MM.1S (cell line): ENCODE measurements at regions not wholly inside any gene's neighbourhood (a gene's known extent, or its start where the extent isn't known, plus 50 kb on each side); places are given as distances from the start of the nearest gene placed in this dataset.

Experiments used
- DNase-seq: peaks from one replicate; pipeline ENCODE4 v3.0.0-alpha.2; 2015
- H2AFZ ChIP-seq: fragments of 300-600 bp; sonication (generic); 2 replicates; pipeline ENCODE4 v1.6.0; 2016; ENCODE audit warnings: antibody characterized with exemption, low read length
- H3F3A ChIP-seq: fragments of 300-600 bp; sonication (generic); 2 replicates; pipeline ENCODE4 v1.6.1; 2016; ENCODE audit warnings: mild to moderate bottlenecking, antibody characterized with exemption, low read length, moderate library complexity, mixed read lengths; ENCODE audit not compliant: insufficient read depth
- H3K27ac ChIP-seq: fragments of 300-600 bp; sonication (generic); 2 replicates; pipeline ENCODE4 v1.5.1; 2016; ENCODE audit warnings: mild to moderate bottlenecking, low read length
- H3K27me3 ChIP-seq: fragments of 300-600 bp; sonication (generic); replicated peaks from 2 replicates; pipeline ENCODE4 v1.6.0; 2016; ENCODE audit warnings: low read length; ENCODE audit not compliant: insufficient read depth
- H3K36me3 ChIP-seq: fragments of 300-600 bp; sonication (generic); replicated peaks from 2 replicates; pipeline ENCODE4 v1.6.1; 2016; ENCODE audit warnings: mild to moderate bottlenecking, low read length, mixed read lengths; ENCODE audit not compliant: insufficient read depth
- H3K4me1 ChIP-seq: fragments of 300-600 bp; sonication (generic); 2 replicates; pipeline ENCODE4 v1.6.1; 2016; ENCODE audit warnings: low read length, mixed read lengths
- H3K4me2 ChIP-seq: fragments of 300-600 bp; sonication (generic); 2 replicates; pipeline ENCODE4 v1.6.0; 2016; ENCODE audit warnings: low read depth, low read length
- H3K4me3 ChIP-seq: fragments of 300-600 bp; sonication (generic); 2 replicates; pipeline ENCODE4 v1.5.1; 2016; ENCODE audit warnings: low read length, mixed read lengths
- H3K79me2 ChIP-seq: fragments of 300-600 bp; sonication (generic); 2 replicates; pipeline ENCODE4 v1.6.1; 2016; ENCODE audit warnings: mixed run types, low read length, mixed read lengths
- H3K9ac ChIP-seq: fragments of 300-600 bp; sonication (generic); 2 replicates; pipeline ENCODE4 v1.6.1; 2016; ENCODE audit warnings: low read length, mixed read lengths
- H3K9me2 ChIP-seq: fragments of 300-600 bp; sonication (generic); replicated peaks from 2 replicates; pipeline ENCODE4 v1.6.1; 2016; ENCODE audit warnings: mild to moderate bottlenecking, low read length, mixed read lengths; ENCODE audit not compliant: insufficient read depth
- H3K9me3 ChIP-seq: fragments of 300-600 bp; sonication (generic); replicated peaks from 2 replicates; pipeline ENCODE4 v1.6.1; 2016; ENCODE audit warnings: mild to moderate bottlenecking, low read length, mixed read lengths; ENCODE audit not compliant: insufficient read depth
- H4K20me1 ChIP-seq: fragments of 300-600 bp; sonication (generic); 2 replicates; pipeline ENCODE4 v1.6.1; 2016; ENCODE audit warnings: mild to moderate bottlenecking, low read length, moderate library complexity, mixed read lengths; ENCODE audit not compliant: insufficient read depth
- EZH2 ChIP-seq: fragments of 300-600 bp; sonication (generic); optimal IDR thresholded peaks from 2 replicates; pipeline ENCODE3; 2017; ENCODE audit warnings: low read depth, mild to moderate bottlenecking, antibody characterized with exemption, low read length, mixed read lengths
- EZH2phosphoT487 ChIP-seq: fragments of 300-600 bp; sonication (generic); IDR thresholded peaks from 2 replicates; pipeline ENCODE4 v1.6.1; 2018; ENCODE audit warnings: antibody characterized with exemption, low read length
- TF ChIP-seq, protein P1 (sequence below): fragments of 300-600 bp; sonication (generic); IDR thresholded peaks from 2 replicates; pipeline ENCODE4 v1.5.1; 2016; ENCODE audit warnings: antibody characterized with exemption, low read length, mixed read lengths

DNA sequence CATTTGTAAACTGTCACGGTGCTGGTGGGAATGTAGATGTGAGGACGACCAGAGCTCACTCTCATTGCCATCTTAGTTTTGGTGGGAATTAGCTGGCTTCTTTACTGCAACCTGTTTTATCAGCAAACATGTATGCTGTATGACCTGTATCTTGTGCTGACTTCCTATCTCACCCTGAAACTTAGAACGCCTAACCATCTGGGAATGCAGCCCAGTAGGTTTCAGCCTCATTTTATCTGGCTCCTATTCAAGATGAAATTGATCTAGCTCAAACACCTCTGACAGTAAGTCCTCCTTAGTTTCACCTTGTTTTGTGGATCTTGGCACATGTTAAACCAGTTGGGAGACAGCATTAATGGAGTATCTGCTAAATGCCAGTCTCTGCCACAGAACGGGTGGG, 174.6 kb downstream of the HLX start:
- H3K36me3 ChIP-seq: no peaks in the 10 kb centered on the region
- no peak overlapping the region for H2AFZ ChIP-seq
- no peaks in the 10 kb centered on the region for H3K4me1 ChIP-seq
- H3K9ac ChIP-seq: no peak overlapping the region
- no peaks in the 10 kb centered on the region for H3K9me3 ChIP-seq
- H3K4me3 ChIP-seq: no peak overlapping the region
- no peaks in the 10 kb centered on the region for H3F3A ChIP-seq
- H3K79me2 ChIP-seq: no peaks in the 10 kb centered on the region
- no peak for DNase-seq
- TF ChIP-seq, protein P1, sequence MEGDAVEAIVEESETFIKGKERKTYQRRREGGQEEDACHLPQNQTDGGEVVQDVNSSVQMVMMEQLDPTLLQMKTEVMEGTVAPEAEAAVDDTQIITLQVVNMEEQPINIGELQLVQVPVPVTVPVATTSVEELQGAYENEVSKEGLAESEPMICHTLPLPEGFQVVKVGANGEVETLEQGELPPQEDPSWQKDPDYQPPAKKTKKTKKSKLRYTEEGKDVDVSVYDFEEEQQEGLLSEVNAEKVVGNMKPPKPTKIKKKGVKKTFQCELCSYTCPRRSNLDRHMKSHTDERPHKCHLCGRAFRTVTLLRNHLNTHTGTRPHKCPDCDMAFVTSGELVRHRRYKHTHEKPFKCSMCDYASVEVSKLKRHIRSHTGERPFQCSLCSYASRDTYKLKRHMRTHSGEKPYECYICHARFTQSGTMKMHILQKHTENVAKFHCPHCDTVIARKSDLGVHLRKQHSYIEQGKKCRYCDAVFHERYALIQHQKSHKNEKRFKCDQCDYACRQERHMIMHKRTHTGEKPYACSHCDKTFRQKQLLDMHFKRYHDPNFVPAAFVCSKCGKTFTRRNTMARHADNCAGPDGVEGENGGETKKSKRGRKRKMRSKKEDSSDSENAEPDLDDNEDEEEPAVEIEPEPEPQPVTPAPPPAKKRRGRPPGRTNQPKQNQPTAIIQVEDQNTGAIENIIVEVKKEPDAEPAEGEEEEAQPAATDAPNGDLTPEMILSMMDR: no peak
- TF ChIP-seq EZH2phosphoT487 (no peak), EZH2 (no peak)
- H3K9me2 ChIP-seq: no peaks in the 10 kb centered on the region
- no peaks in the 10 kb centered on the region for H4K20me1 ChIP-seq
- no peak overlapping the region for H3K27ac ChIP-seq
- no peak overlapping the region for H3K4me2 ChIP-seq
- no peaks in the 10 kb centered on the region for H3K27me3 ChIP-seq

DNA sequence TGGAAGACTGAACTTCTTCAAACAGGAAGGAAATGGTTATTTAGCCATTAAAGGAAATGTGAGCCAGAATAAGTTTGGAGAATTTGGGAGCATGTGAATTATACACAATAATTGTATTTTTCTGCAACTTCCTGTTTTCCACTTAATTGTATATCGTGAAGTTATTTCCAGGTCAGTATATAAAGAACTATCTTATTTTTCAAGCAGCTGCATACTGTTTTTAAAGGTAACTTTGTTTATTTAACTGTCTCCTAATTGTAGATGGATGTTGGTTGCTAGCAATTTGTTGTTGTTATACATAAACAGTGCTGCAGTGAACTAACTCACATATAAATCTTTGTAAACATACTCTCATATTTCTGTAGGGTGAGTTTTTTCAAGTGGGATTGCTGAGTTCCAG, 180.3 kb downstream of the HLX start:
- TF ChIP-seq, protein P1: no peak
- no peak for TF ChIP-seq EZH2
- TF ChIP-seq EZH2phosphoT487: no peak

DNA sequence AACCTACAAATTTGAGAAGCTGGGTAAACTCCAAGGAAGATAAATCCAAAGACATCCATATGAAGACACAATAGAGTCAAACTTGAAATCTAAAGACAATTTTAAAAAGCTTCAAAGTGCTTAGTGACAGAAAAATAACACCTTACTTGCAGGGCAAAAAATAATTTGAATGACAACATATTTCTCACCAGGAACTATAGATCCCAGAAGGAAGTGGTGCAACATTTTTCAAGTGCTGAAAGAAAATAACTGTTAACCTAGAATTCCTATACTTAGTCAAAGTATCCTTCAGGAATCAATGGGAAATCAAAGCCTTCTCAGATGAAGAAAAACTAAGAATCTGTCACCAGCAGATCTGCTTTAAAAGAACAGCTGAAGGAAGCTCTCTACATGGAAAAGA, 184.4 kb downstream of the HLX start:
- H3K36me3 ChIP-seq: no peaks in the 10 kb centered on the region
- H3K9me3 ChIP-seq: no peaks in the 10 kb centered on the region
- H3F3A ChIP-seq: no peaks in the 10 kb centered on the region
- H3K4me2 ChIP-seq: no peak overlapping the region
- H4K20me1 ChIP-seq: no peaks in the 10 kb centered on the region
- no peaks in the 10 kb centered on the region for H3K79me2 ChIP-seq
- H2AFZ ChIP-seq: no peak overlapping the region
- TF ChIP-seq, protein P1: no peak
- no peak for TF ChIP-seq EZH2phosphoT487
- TF ChIP-seq EZH2: no peak
- no peaks in the 10 kb centered on the region for H3K27me3 ChIP-seq
- DNase-seq: no peak
- H3K9ac ChIP-seq: no peak overlapping the region
- H3K27ac ChIP-seq: no peak overlapping the region
- H3K4me1 ChIP-seq: no peaks in the 10 kb centered on the region
- H3K9me2 ChIP-seq: no peaks in the 10 kb centered on the region
- no peak overlapping the region for H3K4me3 ChIP-seq

More for the DNA sequence above, 180.3 kb downstream of the HLX start:
- no peak for DNase-seq
- Histone ChIP-seq H3F3A (no peaks in the 10 kb centered on the region), H3K4me3 (no peak overlapping the region), H3K9me2 (no peaks in the 10 kb centered on the region), H4K20me1 (no peaks in the 10 kb centered on the region), H3K9me3 (no peaks in the 10 kb centered on the region), H2AFZ (no peak overlapping the region), H3K27me3 (no peaks in the 10 kb centered on the region), H3K9ac (no peak overlapping the region), H3K4me2 (no peak overlapping the region), H3K4me1 (no peaks in the 10 kb centered on the region), H3K36me3 (no peaks in the 10 kb centered on the region), H3K27ac (no peak overlapping the region), H3K79me2 (no peaks in the 10 kb centered on the region)
